Parathyroid adenoma (tissue), 2 donors: ENCODE measurements at regions not wholly inside any gene's neighbourhood (a gene's known extent, or its start where the extent isn't known, plus 50 kb on each side); places are given as distances from the start of the nearest gene placed in this dataset.

ENCODE experiments used
- H2AFZ ChIP-seq: fragments of 300-600 bp; sonication (generic); one replicate; pipeline ENCODE4 v1.7.0; 2017; ENCODE audit warnings: antibody characterized with exemption, mild to moderate bottlenecking
- H3K27ac ChIP-seq: fragments of 300-600 bp; sonication (generic); one replicate; pipeline ENCODE4 v1.7.0; 2017
- H3K27me3 ChIP-seq: fragments of 300-600 bp; sonication (generic); one replicate; pipeline ENCODE4 v1.7.0; 2017; ENCODE audit warnings: low read length; ENCODE audit not compliant: control insufficient read depth, insufficient read depth
- H3K36me3 ChIP-seq: fragments of 300-600 bp; sonication (generic); one replicate; pipeline ENCODE4 v1.7.0; 2017; ENCODE audit warnings: low read length; ENCODE audit not compliant: control insufficient read depth, insufficient read depth
- H3K4me1 ChIP-seq: fragments of 300-600 bp; sonication (generic); one replicate; pipeline ENCODE4 v1.7.0; 2017; ENCODE audit warnings: control low read depth
- H3K4me2 ChIP-seq: fragments of 300-600 bp; sonication (generic); one replicate; pipeline ENCODE4 v1.7.0; 2017; ENCODE audit warnings: low read length
- H3K4me3 ChIP-seq: fragments of 300-600 bp; sonication (generic); one replicate; pipeline ENCODE4 v1.7.0; 2017; ENCODE audit warnings: low read depth, low read length
- H3K79me2 ChIP-seq: fragments of 300-600 bp; sonication (generic); one replicate; pipeline ENCODE4 v1.7.0; 2017; ENCODE audit warnings: control low read depth
- H3K9ac ChIP-seq: fragments of 300-600 bp; sonication (generic); one replicate; pipeline ENCODE4 v1.7.0; 2017; ENCODE audit warnings: mild to moderate bottlenecking
- H3K9me3 ChIP-seq: fragments of 300-600 bp; sonication (generic); one replicate; pipeline ENCODE4 v1.7.0; 2017; ENCODE audit warnings: low read length; ENCODE audit not compliant: control insufficient read depth
- TF ChIP-seq, protein P1 (sequence below): fragments of 300-600 bp; sonication (generic); IDR thresholded peaks from one replicate; pipeline ENCODE4 v1.7.0; 2017; ENCODE audit warnings: antibody characterized with exemption, mild to moderate bottlenecking
- donor health status: primary hyperparathyroidism.

DNA sequence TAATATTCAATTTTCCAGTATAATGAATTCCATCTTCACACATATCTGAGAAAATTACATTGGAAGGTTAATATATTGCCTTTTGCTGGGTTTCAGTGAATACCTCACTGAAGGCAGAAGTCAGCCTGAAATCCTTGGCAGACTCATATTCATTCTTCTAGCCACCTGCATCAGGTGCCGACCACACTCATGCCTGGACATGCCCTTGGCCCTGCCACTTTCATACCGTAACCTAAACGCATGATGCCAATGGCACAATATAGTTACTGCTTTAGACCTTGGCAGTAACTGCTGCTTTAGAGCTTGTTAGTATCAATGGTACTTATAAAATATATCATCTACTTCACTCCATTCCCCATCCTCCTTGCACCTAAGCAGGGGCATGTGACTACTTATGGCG is 817.6 kb upstream of the CDH8 start:
- Histone ChIP-seq H3K36me3 (no peaks in the 10 kb centered on the region), H3K27me3 (no peaks in the 10 kb centered on the region), H3K9me3 (no peaks in the 10 kb centered on the region), H3K9ac (no peak overlapping the region), H3K79me2 (no peaks in the 10 kb centered on the region), H3K4me3 (no peak overlapping the region), H3K27ac (no peak overlapping the region), H2AFZ (no peak overlapping the region), H3K4me2 (no peak overlapping the region), H3K4me1 (no peaks in the 10 kb centered on the region)
- TF ChIP-seq, protein P1, sequence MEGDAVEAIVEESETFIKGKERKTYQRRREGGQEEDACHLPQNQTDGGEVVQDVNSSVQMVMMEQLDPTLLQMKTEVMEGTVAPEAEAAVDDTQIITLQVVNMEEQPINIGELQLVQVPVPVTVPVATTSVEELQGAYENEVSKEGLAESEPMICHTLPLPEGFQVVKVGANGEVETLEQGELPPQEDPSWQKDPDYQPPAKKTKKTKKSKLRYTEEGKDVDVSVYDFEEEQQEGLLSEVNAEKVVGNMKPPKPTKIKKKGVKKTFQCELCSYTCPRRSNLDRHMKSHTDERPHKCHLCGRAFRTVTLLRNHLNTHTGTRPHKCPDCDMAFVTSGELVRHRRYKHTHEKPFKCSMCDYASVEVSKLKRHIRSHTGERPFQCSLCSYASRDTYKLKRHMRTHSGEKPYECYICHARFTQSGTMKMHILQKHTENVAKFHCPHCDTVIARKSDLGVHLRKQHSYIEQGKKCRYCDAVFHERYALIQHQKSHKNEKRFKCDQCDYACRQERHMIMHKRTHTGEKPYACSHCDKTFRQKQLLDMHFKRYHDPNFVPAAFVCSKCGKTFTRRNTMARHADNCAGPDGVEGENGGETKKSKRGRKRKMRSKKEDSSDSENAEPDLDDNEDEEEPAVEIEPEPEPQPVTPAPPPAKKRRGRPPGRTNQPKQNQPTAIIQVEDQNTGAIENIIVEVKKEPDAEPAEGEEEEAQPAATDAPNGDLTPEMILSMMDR: no peak

DNA sequence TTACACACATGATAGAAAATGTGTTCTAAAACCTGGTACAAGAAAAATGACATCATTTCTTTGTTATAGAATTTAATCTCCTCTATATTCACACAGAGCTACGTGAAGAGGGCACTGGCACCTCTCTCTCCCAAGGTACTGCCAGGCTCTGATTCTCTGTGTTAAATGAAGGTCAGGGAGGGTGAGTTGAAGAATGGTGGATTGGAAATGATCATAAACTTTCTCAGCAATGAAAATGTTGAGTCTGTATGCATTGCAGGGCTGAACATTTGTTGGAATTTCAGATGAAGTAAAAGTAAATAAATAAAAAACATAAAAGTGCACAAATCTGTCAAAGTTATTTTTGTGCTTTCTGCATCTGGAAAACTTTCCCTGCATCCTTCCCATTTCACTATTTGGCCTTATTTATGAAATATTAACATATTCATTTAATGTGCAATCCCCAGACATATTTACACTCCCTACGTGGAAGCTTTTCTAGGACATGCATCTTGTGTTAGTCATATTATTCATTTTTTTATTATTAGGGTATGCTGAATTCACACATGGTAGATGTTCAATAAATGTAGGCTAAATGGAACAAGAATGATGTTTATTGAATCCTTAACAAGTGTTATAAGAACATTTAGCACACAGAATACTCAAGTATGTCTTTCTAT is 810.3 kb upstream of the CDH8 start:
- H3K27me3 ChIP-seq: no peaks in the 10 kb centered on the region
- H3K4me3 ChIP-seq: no peak overlapping the region
- TF ChIP-seq, protein P1: no peak
- no peaks in the 10 kb centered on the region for H3K36me3 ChIP-seq
- H3K27ac ChIP-seq: no peak overlapping the region
- H3K9ac ChIP-seq: no peak overlapping the region
- no peaks in the 10 kb centered on the region for H3K4me1 ChIP-seq
- H2AFZ ChIP-seq: no peak overlapping the region
- no peak overlapping the region for H3K4me2 ChIP-seq
- no peaks in the 10 kb centered on the region for H3K79me2 ChIP-seq
- H3K9me3 ChIP-seq: no peaks in the 10 kb centered on the region

DNA sequence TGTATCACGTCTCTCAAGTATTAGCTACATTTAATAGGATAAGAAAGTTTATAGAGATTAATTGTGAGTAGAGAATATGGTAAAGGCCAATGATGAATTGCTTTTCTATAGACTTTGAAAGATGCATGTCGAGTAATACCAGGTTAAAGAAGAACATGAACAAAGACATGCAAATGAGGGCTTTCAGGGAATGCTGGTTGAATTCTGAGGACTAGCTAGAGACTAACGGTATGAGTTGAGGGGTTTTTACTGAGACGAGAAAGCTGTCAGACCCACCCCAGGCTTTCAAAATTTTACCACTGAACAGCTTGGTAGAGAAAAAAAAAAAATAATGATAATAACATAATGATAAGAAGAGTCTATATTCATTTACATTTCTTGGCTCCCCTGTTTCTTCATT is 796.0 kb upstream of the CDH8 start:
- TF ChIP-seq, protein P1: no peak
- no peaks in the 10 kb centered on the region for H3K79me2 ChIP-seq
- H3K36me3 ChIP-seq: no peaks in the 10 kb centered on the region
- no peaks in the 10 kb centered on the region for H3K27me3 ChIP-seq
- no peak overlapping the region for H3K4me2 ChIP-seq
- H3K9me3 ChIP-seq: no peaks in the 10 kb centered on the region
- no peak overlapping the region for H3K4me3 ChIP-seq
- H3K9ac ChIP-seq: no peak overlapping the region
- no peak overlapping the region for H3K27ac ChIP-seq
- no peak overlapping the region for H2AFZ ChIP-seq
- H3K4me1 ChIP-seq: no peaks in the 10 kb centered on the region

DNA sequence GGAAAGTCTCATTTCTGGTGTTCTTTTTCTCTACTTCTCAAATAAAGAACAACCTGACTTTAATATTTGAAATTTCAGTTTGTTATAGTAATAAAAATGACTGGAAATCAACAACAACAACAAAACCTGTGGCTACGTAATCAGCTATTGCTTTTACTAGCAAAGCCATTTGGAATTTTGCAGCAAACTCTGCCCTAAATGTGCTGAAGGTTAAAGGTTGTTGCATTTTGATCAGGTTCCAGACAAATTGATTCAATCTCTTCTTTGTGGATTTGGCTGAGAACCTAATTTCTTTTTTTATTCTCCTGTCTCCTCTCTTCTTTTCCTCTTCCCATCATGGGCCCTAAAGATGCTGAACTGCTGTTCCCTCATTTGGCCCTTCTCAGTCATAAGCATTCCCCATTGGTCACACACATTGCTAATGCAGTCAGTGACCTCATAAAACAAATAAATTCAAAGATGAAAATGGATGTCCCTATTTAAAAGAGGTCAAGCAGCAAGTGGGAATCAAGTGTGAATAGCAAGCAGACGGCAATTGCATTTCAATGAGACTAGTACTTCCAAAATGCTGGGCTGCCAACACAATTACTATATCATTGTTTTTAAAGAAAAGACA is 795.1 kb upstream of the CDH8 start:
- Histone ChIP-seq H3K9me3 (no peaks in the 10 kb centered on the region), H3K9ac (no peak overlapping the region), H2AFZ (no peak overlapping the region), H3K27ac (no peak overlapping the region), H3K36me3 (no peaks in the 10 kb centered on the region), H3K4me3 (no peak overlapping the region), H3K79me2 (no peaks in the 10 kb centered on the region), H3K4me2 (no peak overlapping the region), H3K4me1 (no peaks in the 10 kb centered on the region), H3K27me3 (no peaks in the 10 kb centered on the region)
- TF ChIP-seq, protein P1: no peak

DNA sequence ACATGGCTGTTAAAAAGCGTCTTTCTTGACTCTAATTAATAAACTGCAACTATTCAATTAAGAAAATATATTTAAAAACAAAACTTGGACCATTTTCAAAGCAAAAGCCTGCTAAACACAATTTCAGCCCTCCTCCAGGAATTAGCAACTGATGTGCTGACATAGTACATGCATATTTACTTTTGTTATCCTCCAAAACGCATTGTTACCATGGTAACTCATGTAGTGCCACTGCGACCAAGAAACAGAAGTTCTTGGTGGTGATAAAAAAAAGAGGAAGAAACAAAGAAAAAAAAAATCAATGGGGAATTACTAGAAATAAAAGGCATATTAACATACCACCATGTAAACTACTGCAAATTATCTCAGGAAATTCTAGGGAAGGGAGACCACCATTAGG is 793.4 kb upstream of the CDH8 start:
- H3K4me3 ChIP-seq: no peak overlapping the region
- no peaks in the 10 kb centered on the region for H3K27me3 ChIP-seq
- no peak overlapping the region for H3K27ac ChIP-seq
- H3K9me3 ChIP-seq: no peaks in the 10 kb centered on the region
- H3K36me3 ChIP-seq: no peaks in the 10 kb centered on the region
- H2AFZ ChIP-seq: no peak overlapping the region
- TF ChIP-seq, protein P1: no peak
- H3K4me2 ChIP-seq: no peak overlapping the region
- no peak overlapping the region for H3K9ac ChIP-seq
- H3K4me1 ChIP-seq: no peaks in the 10 kb centered on the region
- no peaks in the 10 kb centered on the region for H3K79me2 ChIP-seq
